SK-N-SH (cell line): ENCODE measurements at regions not wholly inside any gene's neighbourhood (a gene's known extent, or its start where the extent isn't known, plus 50 kb on each side); places are given as distances from the start of the nearest gene placed in this dataset.

Source experiments
- CTCF ChIA-PET: fragments of 300-600, 350-600 bp; formaldehyde crosslinking; extraction: SDS; loops from one replicate; lab custom pipeline; 2021; lab: Yijun Ruan, JAX
- POLR2A ChIA-PET: fragments of 350-600 bp; sonication (Branson Sonifier 250); formaldehyde crosslinking; extraction: SDS; loops from one replicate; lab custom pipeline; 2020; ENCODE audit warnings: antibody characterized with exemption, inconsistent platforms; lab: Yijun Ruan, JAX
- DNase-seq: peaks from one replicate; pipeline ENCODE4 v3.0.0; 2012
- H2AFZ ChIP-seq: fragments of 200-600 bp; sonication (generic); 2 replicates; pipeline ENCODE4 v1.8.1; 2016; ENCODE audit warnings: antibody characterized with exemption, mild to moderate bottlenecking, low read depth
- H3F3A ChIP-seq: fragments of 200-600 bp; sonication (generic); replicated peaks from 2 replicates; pipeline ENCODE3; 2016; ENCODE audit warnings: antibody characterized with exemption, mild to moderate bottlenecking; ENCODE audit not compliant: insufficient read depth
- H3K27ac ChIP-seq, 2 experiments: fragments of 200-500 bp in 1 of 2; fragments of 200-600 bp in 1 of 2; sonication (Bioruptor generic) in 1 of 2; sonication (generic), shearing (Covaris generic) in 1 of 2; 2 replicates each; pipeline versions ENCODE4 v1.5.1 to v1.6.1; 2014 to 2016; ENCODE audit warnings: low read depth in 2 of 2, inconsistent platforms in 1 of 2, low read length in 1 of 2, mild to moderate bottlenecking in 1 of 2, mixed read lengths in 1 of 2
- H3K27me3 ChIP-seq: fragments of 200-600 bp; sonication (generic), shearing (Covaris generic); 2 replicates; pipeline ENCODE4 v1.6.1; 2016; ENCODE audit warnings: mixed run types; ENCODE audit not compliant: insufficient read depth
- H3K36me3 ChIP-seq, 2 experiments: fragments of 200-500 bp in 1 of 2; fragments of 200-600 bp in 1 of 2; sonication (Bioruptor generic) in 1 of 2; sonication (generic) in 1 of 2; replicated peaks in 1 of 2; 2 replicates each; pipeline versions ENCODE3 to v1.5.1; 2014 to 2016; ENCODE audit warnings: low read length in 1 of 2, mild to moderate bottlenecking in 1 of 2; ENCODE audit not compliant: insufficient read depth in 2 of 2, control insufficient read depth in 1 of 2
- H3K4me1 ChIP-seq, 2 experiments: fragments of 200-500 bp in 1 of 2; fragments of 200-600 bp in 1 of 2; sonication (Bioruptor generic) in 1 of 2; sonication (generic), shearing (Covaris generic) in 1 of 2; 2 replicates each; pipeline versions ENCODE4 v1.5.1 to v1.6.1; 2014 to 2016; ENCODE audit warnings: low read depth in 1 of 2, low read length in 1 of 2, mixed run types in 1 of 2; ENCODE audit not compliant: insufficient read depth in 2 of 2, control insufficient read depth in 1 of 2
- H3K4me2 ChIP-seq: fragments of 200-600 bp; sonication (generic), shearing (Covaris generic); 2 replicates; pipeline ENCODE4 v1.6.1; 2017; ENCODE audit warnings: mixed run types
- H3K4me3 ChIP-seq, 2 experiments: fragments of 200-500 bp in 1 of 2; fragments of 200-600 bp in 1 of 2; sonication (Bioruptor generic) in 1 of 2; sonication (generic), shearing (Covaris generic) in 1 of 2; 2 replicates each; pipeline versions ENCODE4 v1.5.1 to v1.8.1; 2014 to 2016; ENCODE audit warnings: low read depth in 2 of 2, inconsistent platforms in 1 of 2, low read length in 1 of 2, mild to moderate bottlenecking in 1 of 2, mixed read lengths in 1 of 2, moderate library complexity in 1 of 2
- H3K79me2 ChIP-seq: fragments of 200-600 bp; sonication (generic); 2 replicates; pipeline ENCODE4 v1.8.1; 2017; ENCODE audit warnings: mild to moderate bottlenecking; ENCODE audit not compliant: insufficient read depth
- H3K9ac ChIP-seq: fragments of 200-600 bp; sonication (generic); 2 replicates; pipeline ENCODE4 v1.6.1; 2017; ENCODE audit warnings: mixed run types
- H3K9me2 ChIP-seq: fragments of 200-600 bp; sonication (generic); 2 replicates; pipeline ENCODE4 v1.6.1; 2017; ENCODE audit warnings: mixed run types
- H3K9me3 ChIP-seq: fragments of 200-600 bp; sonication (generic); 2 replicates; pipeline ENCODE4 v1.6.1; 2017; ENCODE audit warnings: mixed run types, mild to moderate bottlenecking, moderate library complexity
- H4K20me1 ChIP-seq: fragments of 200-600 bp; sonication (generic); 2 replicates; pipeline ENCODE4 v1.6.1; 2017; ENCODE audit warnings: mild to moderate bottlenecking, mixed run types; ENCODE audit not compliant: insufficient read depth
- CTCF ChIP-seq: fragments of 200-600 bp; sonication (generic); IDR thresholded peaks from 2 replicates; pipeline ENCODE4 v1.6.1; 2017; ENCODE audit warnings: antibody characterized with exemption, mild to moderate bottlenecking, moderate library complexity
- GATA2 ChIP-seq: sonication (generic); formaldehyde crosslinking; IDR thresholded peaks from 2 replicates; pipeline ENCODE4 v1.5.0; 2020; ENCODE audit warnings: mild to moderate bottlenecking, missing genetic modification reagents
- IRF3 ChIP-seq: fragments of 150-350 bp; IDR thresholded peaks from 2 replicates; pipeline ENCODE4 v1.6.1; 2016; ENCODE audit warnings: mild to moderate bottlenecking, low read depth, low read length
- JUND ChIP-seq: IDR thresholded peaks from 2 replicates; pipeline ENCODE4 v1.4.0; 2012
- MXI1 ChIP-seq: IDR thresholded peaks from 2 replicates; pipeline ENCODE4 v1.6.1; 2012; ENCODE audit warnings: mild to moderate bottlenecking, low read depth, low read length, improper control_type of control experiment
- NFIC ChIP-seq: IDR thresholded peaks from 2 replicates; pipeline ENCODE4 v1.4.0; 2012; ENCODE audit warnings: borderline replicate concordance
- NRF1 ChIP-seq: IDR thresholded peaks from 2 replicates; pipeline ENCODE4 v1.6.1; 2012; ENCODE audit warnings: low read depth, mild to moderate bottlenecking, low read length
- RAD21 ChIP-seq: IDR thresholded peaks from 2 replicates; pipeline ENCODE4 v1.6.1; 2012; ENCODE audit warnings: mild to moderate bottlenecking, low read length
- REST ChIP-seq: IDR thresholded peaks from 2 replicates; pipeline ENCODE4 v1.6.1; 2012; ENCODE audit warnings: mild to moderate bottlenecking, low read depth, low read length, moderate library complexity
- RXRA ChIP-seq: IDR thresholded peaks from 2 replicates; pipeline ENCODE4 v1.4.0; 2012; ENCODE audit warnings: low read depth, mild to moderate bottlenecking, borderline replicate concordance
- USF1 ChIP-seq: IDR thresholded peaks from 2 replicates; pipeline ENCODE4 v1.4.0; 2012; ENCODE audit warnings: low read depth, borderline replicate concordance
- ZBTB33 ChIP-seq: IDR thresholded peaks from 2 replicates; pipeline ENCODE4 v1.4.0; 2012; ENCODE audit warnings: low read depth, borderline replicate concordance

GRCh38 chr12:87618199-87618598 lies 411.0 kb downstream of the C12orf50 start:
- Histone ChIP-seq H3K27me3 (no peaks in the 10 kb centered on the region), H3K36me3 (no peaks in the 10 kb centered on the region), H3K9me2 (no peaks in the 10 kb centered on the region), H3K4me3 (no peak overlapping the region), H4K20me1 (no peaks in the 10 kb centered on the region), H2AFZ (no peak overlapping the region), H3K9ac (no peak overlapping the region), H3K9me3 (no peaks in the 10 kb centered on the region), H3K27ac (no peak overlapping the region), H3K4me1 (no peaks in the 10 kb centered on the region), H3K79me2 (no peaks in the 10 kb centered on the region), H3K4me2 (no peak overlapping the region), H3F3A (no peaks in the 10 kb centered on the region)
- no peak for DNase-seq
- TF ChIP-seq GATA2 (CRISPR knock-in tag) (no peak), NRF1 (no peak), JUND (no peak), CTCF (no peak), REST (no peak), MXI1 (no peak), USF1 (no peak), RAD21 (no peak), RXRA (no peak), IRF3 (no peak), ZBTB33 (no peak), NFIC (no peak)
- CTCF ChIA-PET: no interaction called here
- POLR2A ChIA-PET: no interaction called here
